Pons (tissue), 1 donor: ENCODE measurements at regions not wholly inside any gene's neighbourhood (a gene's known extent, or its start where the extent isn't known, plus 50 kb on each side); places are given as distances from the start of the nearest gene placed in this dataset.

ENCODE experiments used
- DNase-seq: peaks from one replicate; pipeline ENCODE4 v3.0.0-alpha.2; 2016; ENCODE audit warnings: low spot score

GRCh38 chr3:17798000-17798399, 55.6 kb upstream of the TBC1D5 start:
- DNase-seq: no peak

GRCh38 chr3:17795711-17796110, 53.3 kb upstream of the TBC1D5 start:
- no peak for DNase-seq

GRCh38 chr3:17795280-17795679, 52.8 kb upstream of the TBC1D5 start:
- DNase-seq: no peak

- DNase-seq: no peak
Observed at GRCh38 chr3:17793542-17794195, 51.2 kb upstream of the TBC1D5 start.
